ENCODE measurements at regions not wholly inside any gene's neighbourhood (a gene's known extent, or its start where the extent isn't known, plus 50 kb on each side); places are given as distances from the start of the nearest gene placed in this dataset.
"Not testable (repeated sequence)": the region's sequence is repeated elsewhere in the genome, so short reads cannot be mapped to it uniquely, and the experiment has no call there.

DNA sequence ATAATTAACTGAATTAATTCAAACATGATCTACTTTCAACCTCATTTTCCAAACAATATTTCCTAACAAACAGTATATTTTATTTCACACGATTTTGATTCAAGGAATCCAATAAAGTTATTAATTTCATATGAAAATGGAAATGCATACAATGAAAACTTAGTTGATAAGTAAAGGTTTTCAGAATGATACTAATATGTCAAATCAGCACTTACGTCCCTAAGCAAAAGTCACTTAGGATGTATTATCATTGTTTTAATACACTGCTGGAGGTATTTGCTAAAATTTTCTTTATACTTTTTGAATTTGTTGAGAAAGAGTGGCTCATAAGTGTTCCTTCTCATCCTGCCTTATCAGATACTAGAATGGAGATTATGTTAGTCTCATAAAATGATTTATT is 266.8 kb upstream of the PUDP start:
- Mint-ChIP-seq H3K27ac (no peak overlapping the region), H3K9me3 (peaks cover 2% of the 10 kb centered on the region), H3K36me3 (no peaks in the 10 kb centered on the region), H3K27me3 (no peaks in the 10 kb centered on the region), H3K4me1 (no peaks in the 10 kb centered on the region), H3K4me3 (no peak overlapping the region)
- DNase-seq = no peak

GRCh38 chrX:7412840-7413239 is 264.9 kb upstream of the PUDP start:
- Mint-ChIP-seq H3K36me3 (no peaks in the 10 kb centered on the region), H3K9me3 (peaks cover 2% of the 10 kb centered on the region), H3K4me3 (no peak overlapping the region)

GRCh38 chrX:7409866-7410265 is 261.9 kb upstream of the PUDP start:
- Mint-ChIP-seq H3K4me1 (no peaks in the 10 kb centered on the region), H3K27me3 (no peaks in the 10 kb centered on the region), H3K4me3 (no peak overlapping the region), H3K27ac (no peak overlapping the region), H3K36me3 (no peaks in the 10 kb centered on the region), H3K9me3 (peaks cover 2% of the 10 kb centered on the region)
- DNase-seq = no peak

More at GRCh38 chrX:7412840-7413239, 264.9 kb upstream of the PUDP start:
- H3K27me3 Mint-ChIP-seq = no peaks in the 10 kb centered on the region
- H3K27ac Mint-ChIP-seq = no peak overlapping the region
- no peaks in the 10 kb centered on the region for H3K4me1 Mint-ChIP-seq
- DNase-seq = no peak

GRCh38 chrX:7399373-7399772 is 251.4 kb upstream of the PUDP start:
- H3K4me3 Mint-ChIP-seq = no peak overlapping the region
- no peaks in the 10 kb centered on the region for H3K36me3 Mint-ChIP-seq
- no peaks in the 10 kb centered on the region for H3K27me3 Mint-ChIP-seq
- no peaks in the 10 kb centered on the region for H3K9me3 Mint-ChIP-seq
- no peak for DNase-seq
- no peak overlapping the region for H3K27ac Mint-ChIP-seq
- no peaks in the 10 kb centered on the region for H3K4me1 Mint-ChIP-seq

GRCh38 chrX:7390441-7390840 is 242.5 kb upstream of the PUDP start:
- no peaks in the 10 kb centered on the region for H3K36me3 Mint-ChIP-seq
- no peak overlapping the region for H3K27ac Mint-ChIP-seq
- DNase-seq = no peak
- no peaks in the 10 kb centered on the region for H3K27me3 Mint-ChIP-seq
- no peaks in the 10 kb centered on the region for H3K9me3 Mint-ChIP-seq
- H3K4me1 Mint-ChIP-seq = no peaks in the 10 kb centered on the region
- H3K4me3 Mint-ChIP-seq = no peak overlapping the region

- no peaks in the 10 kb centered on the region for H3K9me3 Mint-ChIP-seq
- no peak overlapping the region for H3K27ac Mint-ChIP-seq
- no peak for DNase-seq
Observed at GRCh38 chrX:7389576-7389975, 241.6 kb upstream of the PUDP start.

GRCh38 chrX:7385131-7385530 is 237.2 kb upstream of the PUDP start:
- no peak for DNase-seq
- Mint-ChIP-seq H3K9me3 (no peaks in the 10 kb centered on the region), H3K4me1 (no peaks in the 10 kb centered on the region), H3K27me3 (no peaks in the 10 kb centered on the region), H3K4me3 (no peak overlapping the region), H3K27ac (no peak overlapping the region), H3K36me3 (no peaks in the 10 kb centered on the region)

More at GRCh38 chrX:7389576-7389975, 241.6 kb upstream of the PUDP start:
- no peaks in the 10 kb centered on the region for H3K36me3 Mint-ChIP-seq
- no peaks in the 10 kb centered on the region for H3K4me1 Mint-ChIP-seq
- no peak overlapping the region for H3K4me3 Mint-ChIP-seq
- no peaks in the 10 kb centered on the region for H3K27me3 Mint-ChIP-seq

DNA sequence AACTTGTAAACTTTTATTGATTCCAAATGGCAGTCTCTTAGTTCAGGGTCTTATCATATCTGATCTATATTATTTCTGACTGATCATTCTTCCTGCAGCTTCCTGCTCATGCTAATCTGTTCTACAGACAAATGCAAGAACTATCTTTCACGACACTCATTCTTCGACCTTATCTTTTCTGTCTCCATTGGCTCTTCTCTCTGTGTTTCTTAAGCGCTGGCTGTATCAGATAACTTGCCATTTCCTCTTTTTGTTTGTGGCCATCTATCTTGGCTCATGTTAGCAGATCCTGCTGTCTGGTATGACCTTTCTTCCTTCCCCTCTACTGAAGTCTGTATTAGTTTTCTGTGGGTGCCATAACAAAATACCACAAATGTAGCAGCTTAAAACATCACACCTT is 230.5 kb upstream of the PUDP start:
- Mint-ChIP-seq H3K4me1 (no peaks in the 10 kb centered on the region), H3K36me3 (no peaks in the 10 kb centered on the region), H3K4me3 (no peak overlapping the region), H3K27me3 (no peaks in the 10 kb centered on the region), H3K9me3 (peaks cover 5% of the 10 kb centered on the region), H3K27ac (no peak overlapping the region)
- DNase-seq = no peak

- Mint-ChIP-seq H3K27ac (no peak overlapping the region), H3K4me3 (no peak overlapping the region), H3K27me3 (peaks cover 3% of the 10 kb centered on the region), H3K36me3 (no peaks in the 10 kb centered on the region), H3K9me3 (peaks cover 8% of the 10 kb centered on the region), H3K4me1 (no peaks in the 10 kb centered on the region)
- no peak for DNase-seq
Observed at GRCh38 chrX:7372825-7373525, 225.0 kb upstream of the PUDP start.

DNA sequence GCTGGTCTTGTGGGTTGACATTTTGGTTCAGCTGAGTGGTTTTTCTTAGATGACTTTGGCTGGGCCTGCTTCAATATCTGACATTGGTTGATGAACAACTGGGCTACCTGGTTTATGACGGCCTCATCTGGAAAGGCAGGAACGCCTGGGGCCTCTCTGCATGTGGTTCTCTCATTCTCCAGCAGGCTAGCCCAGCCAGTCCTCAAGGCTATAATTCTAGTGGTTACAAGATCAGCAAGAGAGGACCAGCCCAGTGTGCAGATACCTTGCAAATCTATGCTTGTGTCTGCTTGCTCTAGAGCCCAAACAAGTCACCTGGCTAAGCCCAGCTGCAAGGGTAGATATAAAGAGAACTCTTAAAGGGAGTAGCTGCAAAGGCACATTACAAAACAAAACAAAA is 214.2 kb upstream of the PUDP start:
- no peak for DNase-seq
- Mint-ChIP-seq H3K4me3 (no peak overlapping the region), H3K36me3 (no peaks in the 10 kb centered on the region), H3K27me3 (no peaks in the 10 kb centered on the region), H3K27ac (no peak overlapping the region), H3K4me1 (no peaks in the 10 kb centered on the region), H3K9me3 (no peaks in the 10 kb centered on the region)

GRCh38 chrX:7351926-7352325 is 204.0 kb upstream of the PUDP start:
- no peaks in the 10 kb centered on the region for H3K27me3 Mint-ChIP-seq
- no peak overlapping the region for H3K27ac Mint-ChIP-seq
- no peak overlapping the region for H3K4me3 Mint-ChIP-seq
- H3K36me3 Mint-ChIP-seq = no peaks in the 10 kb centered on the region
- DNase-seq = no peak
- no peaks in the 10 kb centered on the region for H3K9me3 Mint-ChIP-seq
- no peaks in the 10 kb centered on the region for H3K4me1 Mint-ChIP-seq

GRCh38 chrX:7347465-7347864 is 199.5 kb upstream of the PUDP start:
- no peaks in the 10 kb centered on the region for H3K27me3 Mint-ChIP-seq
- no peak overlapping the region for H3K27ac Mint-ChIP-seq
- no peaks in the 10 kb centered on the region for H3K9me3 Mint-ChIP-seq
- H3K4me1 Mint-ChIP-seq = no peaks in the 10 kb centered on the region
- H3K36me3 Mint-ChIP-seq = no peaks in the 10 kb centered on the region
- H3K4me3 Mint-ChIP-seq = no peak overlapping the region
- no peak for DNase-seq

GRCh38 chrX:7346021-7346420 is 198.1 kb upstream of the PUDP start:
- Mint-ChIP-seq H3K4me1 (no peaks in the 10 kb centered on the region), H3K4me3 (no peak overlapping the region), H3K9me3 (no peaks in the 10 kb centered on the region), H3K36me3 (peaks cover 3% of the 10 kb centered on the region), H3K27ac (no peak overlapping the region), H3K27me3 (no peaks in the 10 kb centered on the region)
- DNase-seq = no peak

GRCh38 chrX:7343181-7343580 is 195.2 kb upstream of the PUDP start:
- H3K27ac Mint-ChIP-seq = no peak overlapping the region
- no peaks in the 10 kb centered on the region for H3K9me3 Mint-ChIP-seq
- no peak for DNase-seq
- peaks cover 3% of the 10 kb centered on the region for H3K36me3 Mint-ChIP-seq
- H3K27me3 Mint-ChIP-seq = no peaks in the 10 kb centered on the region
- H3K4me1 Mint-ChIP-seq = no peaks in the 10 kb centered on the region
- H3K4me3 Mint-ChIP-seq = no peak overlapping the region

- H3K27me3 Mint-ChIP-seq, H3K27ac Mint-ChIP-seq, H3K4me3 Mint-ChIP-seq, H3K4me1 Mint-ChIP-seq, H3K9me3 Mint-ChIP-seq, DNase-seq, H3K36me3 Mint-ChIP-seq: not testable (repeated sequence)
Observed at GRCh38 chrX:7335816-7336362, 187.9 kb upstream of the PUDP start.

GRCh38 chrX:7334253-7334935 is 186.4 kb upstream of the PUDP start:
- peaks cover 5% of the 10 kb centered on the region for H3K36me3 Mint-ChIP-seq
- H3K4me3 Mint-ChIP-seq = no peak overlapping the region

More at GRCh38 chrX:7334253-7334935, 186.4 kb upstream of the PUDP start:
- DNase-seq = no peak
- no peak overlapping the region for H3K27ac Mint-ChIP-seq
- H3K9me3 Mint-ChIP-seq = peaks cover 1% of the 10 kb centered on the region
- H3K27me3 Mint-ChIP-seq = no peaks in the 10 kb centered on the region
- H3K4me1 Mint-ChIP-seq = no peaks in the 10 kb centered on the region
